ENCODE measurements at regions not wholly inside any gene's neighbourhood (a gene's known extent, or its start where the extent isn't known, plus 50 kb on each side); places are given as distances from the start of the nearest gene placed in this dataset.

DNA sequence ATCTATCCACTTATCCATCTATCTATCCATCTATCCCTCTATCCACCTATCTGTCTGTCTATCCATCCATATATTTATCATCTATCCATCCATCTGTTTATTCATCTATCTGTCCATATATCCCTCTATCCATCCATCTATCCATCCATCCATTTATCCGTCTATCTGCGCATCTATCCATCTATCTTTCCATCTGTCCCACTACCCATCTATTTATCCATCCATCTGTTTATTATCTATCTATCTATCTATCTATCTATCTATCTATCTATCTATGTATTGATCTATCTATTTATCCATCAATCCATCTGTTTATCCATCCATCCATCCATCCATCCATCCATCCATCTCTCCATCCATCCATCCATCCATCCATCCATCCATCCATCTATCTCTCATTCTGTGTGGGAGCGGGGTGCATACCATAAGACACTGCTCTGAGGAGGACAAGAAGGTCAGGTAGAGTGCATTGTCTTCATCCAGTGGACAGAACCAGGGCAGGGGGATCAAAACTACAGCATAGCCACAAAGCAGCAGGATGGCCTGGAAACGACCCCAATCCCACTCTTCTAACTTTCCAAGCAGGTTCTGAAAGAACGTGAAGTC, 53.2 kb upstream of the ENPP6 start:
- no peak for TF ChIP-seq CTCF (IDR thresholded peaks at IDR 0.05)
- TF ChIP-seq REST (IDR thresholded peaks at IDR 0.05; ENCODE audit: insufficient read depth in 1 of 2, low read depth in 2 of 2, low read length in 1 of 2) = no peak

Data from Panc1 (cell line).